HFF-Myc (cell line): ENCODE measurements at regions not wholly inside any gene's neighbourhood (a gene's known extent, or its start where the extent isn't known, plus 50 kb on each side); places are given as distances from the start of the nearest gene placed in this dataset.

Experiments
- DNase-seq: peaks from one replicate; pipeline ENCODE4 v3.0.0-alpha.2; 2011; ENCODE audit warnings: low read depth; ENCODE audit errors: extremely low read depth
- H3K4me3 ChIP-seq: replicated peaks from 2 replicates; pipeline ENCODE4 v1.5.1; 2011; ENCODE audit warnings: low read depth, mild to moderate bottlenecking, control low read depth, low read length
- TF ChIP-seq, protein P1 (sequence below): IDR thresholded peaks from 2 replicates; pipeline ENCODE4 v1.5.1; 2012; ENCODE audit warnings: mild to moderate bottlenecking, low read depth, low read length, control low read depth; ENCODE audit errors: missing control alignments

DNA sequence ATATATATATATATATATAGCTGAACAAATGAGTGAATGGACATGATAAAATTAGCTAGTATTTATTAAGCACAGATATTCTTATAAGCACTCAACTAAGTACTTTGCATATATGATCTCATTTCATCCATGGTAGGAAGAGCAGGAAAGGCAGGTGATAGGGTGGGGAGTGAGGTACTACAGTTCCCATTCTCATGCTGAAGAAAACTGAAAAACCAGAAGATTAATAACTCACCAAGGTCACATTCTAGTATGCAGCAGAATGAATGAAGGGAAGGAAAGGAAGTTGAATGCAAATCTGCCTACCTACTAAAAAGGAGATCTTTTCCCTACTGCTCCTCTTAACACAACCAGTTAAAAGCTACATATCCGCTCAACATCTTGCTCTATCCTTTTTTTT is 298.1 kb upstream of the TMPO start:
- H3K4me3 ChIP-seq, result no peak overlapping the region
- no peak for DNase-seq
- TF ChIP-seq, protein P1, sequence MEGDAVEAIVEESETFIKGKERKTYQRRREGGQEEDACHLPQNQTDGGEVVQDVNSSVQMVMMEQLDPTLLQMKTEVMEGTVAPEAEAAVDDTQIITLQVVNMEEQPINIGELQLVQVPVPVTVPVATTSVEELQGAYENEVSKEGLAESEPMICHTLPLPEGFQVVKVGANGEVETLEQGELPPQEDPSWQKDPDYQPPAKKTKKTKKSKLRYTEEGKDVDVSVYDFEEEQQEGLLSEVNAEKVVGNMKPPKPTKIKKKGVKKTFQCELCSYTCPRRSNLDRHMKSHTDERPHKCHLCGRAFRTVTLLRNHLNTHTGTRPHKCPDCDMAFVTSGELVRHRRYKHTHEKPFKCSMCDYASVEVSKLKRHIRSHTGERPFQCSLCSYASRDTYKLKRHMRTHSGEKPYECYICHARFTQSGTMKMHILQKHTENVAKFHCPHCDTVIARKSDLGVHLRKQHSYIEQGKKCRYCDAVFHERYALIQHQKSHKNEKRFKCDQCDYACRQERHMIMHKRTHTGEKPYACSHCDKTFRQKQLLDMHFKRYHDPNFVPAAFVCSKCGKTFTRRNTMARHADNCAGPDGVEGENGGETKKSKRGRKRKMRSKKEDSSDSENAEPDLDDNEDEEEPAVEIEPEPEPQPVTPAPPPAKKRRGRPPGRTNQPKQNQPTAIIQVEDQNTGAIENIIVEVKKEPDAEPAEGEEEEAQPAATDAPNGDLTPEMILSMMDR, result no peak

GRCh38 chr12:98220636-98221035 is 294.8 kb upstream of the TMPO start:
- no peak overlapping the region for H3K4me3 ChIP-seq
- TF ChIP-seq, protein P1, result no peak
- no peak for DNase-seq

GRCh38 chr12:98221243-98221808 is 294.1 kb upstream of the TMPO start:
- TF ChIP-seq, protein P1, result no peak
- H3K4me3 ChIP-seq, result no peak overlapping the region
- no peak for DNase-seq

GRCh38 chr12:98222135-98222534 is 293.3 kb upstream of the TMPO start:
- DNase-seq, result no peak
- TF ChIP-seq, protein P1, result no peak
- no peak overlapping the region for H3K4me3 ChIP-seq

DNA sequence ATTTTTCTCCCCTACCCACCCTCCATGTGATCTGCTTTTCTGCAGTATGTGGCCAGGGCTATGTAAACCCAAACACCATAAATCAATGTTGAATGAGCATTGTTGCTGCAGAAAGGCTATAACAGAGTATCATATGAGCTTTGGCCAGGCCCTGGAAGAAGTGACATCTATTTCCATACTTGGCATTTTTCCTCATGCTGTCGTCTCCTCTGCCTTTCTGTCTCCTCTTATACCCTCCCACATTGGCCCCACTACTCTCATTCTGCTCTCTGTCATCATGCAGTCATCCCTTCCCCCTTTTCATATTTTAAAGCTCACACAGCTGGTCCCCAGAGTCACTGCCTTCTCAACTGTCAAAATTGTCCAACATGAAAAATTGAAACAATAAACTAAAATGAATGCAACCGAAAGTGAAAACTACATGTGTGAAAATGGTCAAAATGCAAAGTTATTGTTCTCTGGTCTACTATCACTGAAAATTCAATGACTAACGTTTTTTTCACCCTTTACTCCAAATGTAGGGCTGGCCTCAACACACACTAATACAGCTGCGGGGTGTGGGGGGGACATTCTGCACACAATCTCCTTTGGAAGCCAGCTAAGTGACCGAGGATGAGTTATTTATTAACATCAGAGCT is 290.7 kb upstream of the TMPO start:
- no peak for DNase-seq
- TF ChIP-seq, protein P1, result no peak
- H3K4me3 ChIP-seq, result no peak overlapping the region

- TF ChIP-seq, protein P1, result peak; percentile 42
- no peak overlapping the region for H3K4me3 ChIP-seq
- no peak for DNase-seq
Measured at GRCh38 chr12:98227162-98227561, 288.2 kb upstream of the TMPO start.
